Sigmoid colon (tissue), 6 donors: ENCODE measurements at regions not wholly inside any gene's neighbourhood (a gene's known extent, or its start where the extent isn't known, plus 50 kb on each side); places are given as distances from the start of the nearest gene placed in this dataset.
"Not testable (repeated sequence)": the region's sequence is repeated elsewhere in the genome, so short reads cannot be mapped to it uniquely, and the experiment has no call there.

Experiments used
- DNase-seq: peaks from one replicate; pipeline ENCODE4 v3.0.0-alpha.2; 2019
- H3K27ac ChIP-seq, 4 donors: fragments of 200-600 bp; sonication (generic); one replicate each; pipeline ENCODE4 v1.5.1; 2016 to 2019; ENCODE audit warnings: mild to moderate bottlenecking in 1 of 4
- H3K27me3 ChIP-seq, 3 donors: fragments of 200-600 bp; sonication (generic); one replicate each; pipeline ENCODE4 v1.5.1; 2019; ENCODE audit warnings: mild to moderate bottlenecking in 1 of 3
- H3K36me3 ChIP-seq, 4 donors: fragments of 200-600 bp; sonication (generic); one replicate each; pipeline ENCODE4 v1.5.1; 2016 to 2019
- H3K4me1 ChIP-seq, 4 donors: fragments of 200-600 bp; sonication (generic); one replicate each; pipeline ENCODE4 v1.5.1; 2017 to 2019
- H3K4me3 ChIP-seq, 4 donors: fragments of 200-600 bp; sonication (generic); one replicate each; pipeline ENCODE4 v1.5.1; 2017 to 2019; ENCODE audit warnings: mild to moderate bottlenecking in 2 of 4, moderate library complexity in 1 of 4
- H3K9me3 ChIP-seq, 4 donors: fragments of 200-600 bp in 3 of 4; sonication (generic) in 3 of 4; one replicate each; pipeline versions ENCODE4 v1.5.1 to v1.6.1; 2013 to 2019
- CTCF ChIP-seq, 4 experiments: fragments of 450-650 bp in 3 of 4; fragments of 200-600 bp in 1 of 4; IDR thresholded peaks; one replicate each; pipeline ENCODE4 v1.5.1; 2016 to 2019; ENCODE audit warnings: antibody characterized with exemption in 4 of 4, mild to moderate bottlenecking in 3 of 4, moderate library complexity in 2 of 4
- EP300 ChIP-seq, 4 donors: sonication (generic); formaldehyde crosslinking; IDR thresholded peaks; one replicate each; pipeline ENCODE4 v1.6.1; 2017; ENCODE audit warnings: antibody characterized with exemption in 4 of 4
- POLR2A ChIP-seq, 2 donors: fragments of 450-650 bp; IDR thresholded peaks; one replicate each; pipeline ENCODE4 v1.6.1; 2016; ENCODE audit warnings: antibody characterized with exemption in 2 of 2, mild to moderate bottlenecking in 2 of 2, moderate library complexity in 2 of 2
- POLR2AphosphoS5 ChIP-seq, 4 donors: sonication (generic); formaldehyde crosslinking; IDR thresholded peaks; one replicate each; pipeline ENCODE4 v1.6.1; 2017; ENCODE audit warnings: antibody characterized with exemption in 4 of 4
- WGBS, 2 donors: extraction: QIAGEN DNeasy Blood & Tissue Kit; methylation state at CpG; one replicate each; pipeline ENCODE4 v1.1.7; 2013; 5-methylcytosine and 5-hydroxymethylcytosine counted together
- intact Hi-C: fragments of 100-400 bp; cut with DNase I; formaldehyde crosslinking; loops from one replicate; pipeline ENCODE4 v1.15.1; 2023
- small RNA-seq, 3 donors: library from RNA; depleted of rRNA; stranded (forward); fragments of <200 nt; gene quantifications; one replicate each; pipeline ENCODE3, GENCODE V24; 2016
- donor health status: healthy with polysubstance abuse.
- donor health status: healthy.

GRCh38 chr1:88610687-88611086, 73.4 kb upstream of the PKN2 start:
- TF ChIP-seq EP300 (IDR thresholded peaks at IDR 0.05), result no peak
- no peak for TF ChIP-seq CTCF (IDR thresholded peaks at IDR 0.05)
- no peak for TF ChIP-seq POLR2A (IDR thresholded peaks at IDR 0.05)
- whole genome bisulfite sequencing, 2 donors, result 95% methylated on average over 7 of the region's 7 CpGs
- H3K4me1 ChIP-seq, result no peaks in the 10 kb centered on the region
- no peaks in the 10 kb centered on the region for H3K27me3 ChIP-seq
- no peak overlapping the region for H3K4me3 ChIP-seq
- no peaks in the 10 kb centered on the region for H3K9me3 ChIP-seq
- intact Hi-C loops, result no loop called here
- no peak overlapping the region for H3K27ac ChIP-seq
- DNase-seq, result no peak
- no peaks in the 10 kb centered on the region for H3K36me3 ChIP-seq

GRCh38 chr1:88612292-88612691, 71.8 kb upstream of the PKN2 start:
- no peaks in the 10 kb centered on the region for H3K27me3 ChIP-seq

GRCh38 chr1:88612773-88613172, 71.3 kb upstream of the PKN2 start:
- intact Hi-C loops, result no loop called here
- Histone ChIP-seq H3K36me3 (no peaks in the 10 kb centered on the region), H3K27me3 (no peaks in the 10 kb centered on the region), H3K4me3 (no peak overlapping the region), H3K9me3 (peaks cover 0 to under 1% (median 0%) of the 10 kb centered on the region in 4 donors), H3K27ac (no peak overlapping the region), H3K4me1 (no peaks in the 10 kb centered on the region)
- 17 to 71% methylated on average over 6 of the region's 6 CpGs for WGBS, 2 donors
- no peak for TF ChIP-seq POLR2AphosphoS5 (IDR thresholded peaks at IDR 0.05)
- no peak for TF ChIP-seq POLR2A (IDR thresholded peaks at IDR 0.05)
- TF ChIP-seq EP300 (IDR thresholded peaks at IDR 0.05), result no peak
- TF ChIP-seq CTCF (IDR thresholded peaks at IDR 0.05), result no peak
- DNase-seq, result no peak

More at GRCh38 chr1:88612292-88612691, 71.8 kb upstream of the PKN2 start:
- Histone ChIP-seq H3K4me1 (no peaks in the 10 kb centered on the region), H3K36me3 (no peaks in the 10 kb centered on the region), H3K9me3 (no peaks in the 10 kb centered on the region), H3K4me3 (no peak overlapping the region), H3K27ac (no peak overlapping the region)
- DNase-seq, result no peak
- intact Hi-C loops, result no loop called here
- WGBS, 2 donors, result 20 to 69% methylated on average over 2 of the region's 2 CpGs
- TF ChIP-seq POLR2A (IDR thresholded peaks at IDR 0.05) (no peak), EP300 (IDR thresholded peaks at IDR 0.05) (no peak), POLR2AphosphoS5 (IDR thresholded peaks at IDR 0.05) (no peak), CTCF (IDR thresholded peaks at IDR 0.05) (no peak)

- no peaks in the 10 kb centered on the region for H3K27me3 ChIP-seq
- WGBS, 2 donors, result 92 to 95% methylated on average over 2 of the region's 2 CpGs
- TF ChIP-seq CTCF (IDR thresholded peaks at IDR 0.05), result no peak
- no peak for TF ChIP-seq POLR2A (IDR thresholded peaks at IDR 0.05)
- no peak for TF ChIP-seq EP300 (IDR thresholded peaks at IDR 0.05)
- no peak for TF ChIP-seq POLR2AphosphoS5 (IDR thresholded peaks at IDR 0.05)
- H3K27ac ChIP-seq, result no peak overlapping the region
- no peaks in the 10 kb centered on the region for H3K4me1 ChIP-seq
- H3K36me3 ChIP-seq, result no peaks in the 10 kb centered on the region
- intact Hi-C loops, result no loop called here
- DNase-seq, result no peak
- no peak overlapping the region for H3K4me3 ChIP-seq
- peaks cover 0 to 11% (median 0%) of the 10 kb centered on the region in 4 donors for H3K9me3 ChIP-seq
Measured at GRCh38 chr1:88618331-88618730, 65.7 kb upstream of the PKN2 start.

GRCh38 chr1:88623101-88623500, 61.0 kb upstream of the PKN2 start:
- H3K4me3 ChIP-seq, H3K27ac ChIP-seq, DNase-seq, H3K4me1 ChIP-seq, intact Hi-C loops, H3K36me3 ChIP-seq, H3K9me3 ChIP-seq, H3K27me3 ChIP-seq: not testable (repeated sequence)
- 74 to 82% methylated on average over 1 of the region's 1 CpG for WGBS, 2 donors

Small RNA genes in the stretch of these regions (small RNA-seq; reads per million reads assigned to genes)
- 0 reads per million in 3 donors for gene AL049861.1
- 0 reads per million in 3 donors for gene RF02271
- 0 to 0.32 (median 0) reads per million in 3 donors for gene RN7SL583P
- gene RNA5SP52, result 0 reads per million in 3 donors
